ENCODE measurements at regions not wholly inside any gene's neighbourhood (a gene's known extent, or its start where the extent isn't known, plus 50 kb on each side); places are given as distances from the start of the nearest gene placed in this dataset.

DNA sequence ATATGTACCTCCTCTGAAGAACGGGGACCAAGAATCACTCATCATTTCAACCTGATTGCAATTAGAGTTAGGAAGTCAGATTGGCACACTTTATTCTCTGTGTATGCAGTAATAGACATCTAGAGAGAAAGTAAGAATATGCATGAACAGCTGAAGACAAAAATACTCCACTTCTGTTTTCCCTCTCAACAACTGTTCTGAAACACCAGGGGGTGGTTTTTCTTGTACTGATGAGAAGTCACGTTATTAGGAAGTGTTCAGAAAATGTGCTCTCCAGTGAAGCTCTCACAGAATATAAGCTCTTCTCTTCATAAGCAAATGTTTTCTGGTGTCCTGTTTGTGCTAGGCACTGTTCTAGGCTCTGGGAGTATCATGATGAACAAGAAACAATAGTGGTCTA lies 531.7 kb upstream of the C9orf72 start:
- dilution Hi-C loops (cut with MboI; ENCODE audit: extremely low pct_ligation_motif_present, low sequenced_read_pairs): no loop called here
- Histone ChIP-seq H3K27me3 (ENCODE audit: control insufficient read depth in 2 of 2, insufficient read depth in 2 of 2, low read length in 2 of 2) (no peaks in the 10 kb centered on the region), H3K9me3 (replicated peaks; ENCODE audit: control insufficient read depth, insufficient read depth, low read length) (no peaks in the 10 kb centered on the region), H3K36me3 (ENCODE audit: control insufficient read depth in 2 of 2, extremely low read depth in 1 of 2, insufficient read depth in 2 of 2, low read length in 2 of 2) (no peaks in the 10 kb centered on the region), H3K9ac (replicated peaks; ENCODE audit: extremely low read depth, insufficient read depth, low read length) (no peak overlapping the region), H4K20me1 (replicated peaks; ENCODE audit: control insufficient read depth, extremely low read depth, insufficient read depth, low read length) (no peaks in the 10 kb centered on the region), H3K4me3 (replicated peaks in 1 of 3; ENCODE audit: insufficient read depth in 1 of 3, low read depth in 1 of 3, low read length in 3 of 3) (no peak overlapping the region), H3K4me1 (ENCODE audit: control insufficient read depth, extremely low read depth, insufficient read depth, low read length) (no peaks in the 10 kb centered on the region), H2AFZ (ENCODE audit: low read depth, low read length) (no peak overlapping the region), H3K79me2 (ENCODE audit: control insufficient read depth, insufficient read depth, low read length) (no peaks in the 10 kb centered on the region), H3K27ac (ENCODE audit: insufficient read depth, low read depth, low read length) (no peak overlapping the region), H3K9me1 (replicated peaks; ENCODE audit: control insufficient read depth, extremely low read depth, insufficient read depth, low read length) (no peaks in the 10 kb centered on the region), H3K4me2 (ENCODE audit: insufficient read depth, low read length) (no peak overlapping the region)
- intact Hi-C loops (cut with micrococcal nuclease): no loop called here
- FAIRE-seq (no peak), DNase-seq (ENCODE audit: low read depth, low spot score) (no peak)
- ChIA-PET POLR2A (no interaction called here), CTCF (no interaction called here)
- TF ChIP-seq EZH2 (IDR thresholded peaks at IDR 0.05; ENCODE audit: borderline replicate concordance, low read depth, low read length, severe bottlenecking) (no peak), GATA2 (IDR thresholded peaks at IDR 0.05; ENCODE audit: insufficient read depth, insufficient read length, low read depth, low read length) (no peak), MYC (IDR thresholded peaks at IDR 0.05; ENCODE audit: low read depth, low read length) (no peak), POLR2AphosphoS5 (IDR thresholded peaks at IDR 0.05; ENCODE audit: insufficient read depth, low read depth, low read length) (no peak), FOS (IDR thresholded peaks at IDR 0.05; ENCODE audit: borderline replicate concordance, insufficient read depth, low read length) (no peak), POLR2A (IDR thresholded peaks at IDR 0.05; ENCODE audit: low read depth, low read length) (no peak), JUN (IDR thresholded peaks at IDR 0.05; ENCODE audit: borderline replicate concordance, insufficient read depth, insufficient read length, low read depth) (no peak)
- TF ChIP-seq, protein P1, sequence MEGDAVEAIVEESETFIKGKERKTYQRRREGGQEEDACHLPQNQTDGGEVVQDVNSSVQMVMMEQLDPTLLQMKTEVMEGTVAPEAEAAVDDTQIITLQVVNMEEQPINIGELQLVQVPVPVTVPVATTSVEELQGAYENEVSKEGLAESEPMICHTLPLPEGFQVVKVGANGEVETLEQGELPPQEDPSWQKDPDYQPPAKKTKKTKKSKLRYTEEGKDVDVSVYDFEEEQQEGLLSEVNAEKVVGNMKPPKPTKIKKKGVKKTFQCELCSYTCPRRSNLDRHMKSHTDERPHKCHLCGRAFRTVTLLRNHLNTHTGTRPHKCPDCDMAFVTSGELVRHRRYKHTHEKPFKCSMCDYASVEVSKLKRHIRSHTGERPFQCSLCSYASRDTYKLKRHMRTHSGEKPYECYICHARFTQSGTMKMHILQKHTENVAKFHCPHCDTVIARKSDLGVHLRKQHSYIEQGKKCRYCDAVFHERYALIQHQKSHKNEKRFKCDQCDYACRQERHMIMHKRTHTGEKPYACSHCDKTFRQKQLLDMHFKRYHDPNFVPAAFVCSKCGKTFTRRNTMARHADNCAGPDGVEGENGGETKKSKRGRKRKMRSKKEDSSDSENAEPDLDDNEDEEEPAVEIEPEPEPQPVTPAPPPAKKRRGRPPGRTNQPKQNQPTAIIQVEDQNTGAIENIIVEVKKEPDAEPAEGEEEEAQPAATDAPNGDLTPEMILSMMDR (IDR thresholded peaks at IDR 0.05; ENCODE audit: extremely low read depth in 1 of 2, insufficient read depth in 1 of 2, low read depth in 1 of 2, low read length in 2 of 2): no peak
- TF ChIP-seq, protein P2, sequence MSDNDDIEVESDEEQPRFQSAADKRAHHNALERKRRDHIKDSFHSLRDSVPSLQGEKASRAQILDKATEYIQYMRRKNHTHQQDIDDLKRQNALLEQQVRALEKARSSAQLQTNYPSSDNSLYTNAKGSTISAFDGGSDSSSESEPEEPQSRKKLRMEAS (IDR thresholded peaks at IDR 0.05; ENCODE audit: insufficient read depth, insufficient read length): no peak
- no TSS peak for BruUV-seq (replicated peaks)
